SW480 (cell line): ENCODE measurements at regions not wholly inside any gene's neighbourhood (a gene's known extent, or its start where the extent isn't known, plus 50 kb on each side); places are given as distances from the start of the nearest gene placed in this dataset.
"Not testable (repeated sequence)": the region's sequence is repeated elsewhere in the genome, so short reads cannot be mapped to it uniquely, and the experiment has no call there.

Source experiments
- DNase-seq: peaks from one replicate; pipeline ENCODE4 v3.0.0-alpha.2; 2016; ENCODE audit warnings: low spot score

DNA sequence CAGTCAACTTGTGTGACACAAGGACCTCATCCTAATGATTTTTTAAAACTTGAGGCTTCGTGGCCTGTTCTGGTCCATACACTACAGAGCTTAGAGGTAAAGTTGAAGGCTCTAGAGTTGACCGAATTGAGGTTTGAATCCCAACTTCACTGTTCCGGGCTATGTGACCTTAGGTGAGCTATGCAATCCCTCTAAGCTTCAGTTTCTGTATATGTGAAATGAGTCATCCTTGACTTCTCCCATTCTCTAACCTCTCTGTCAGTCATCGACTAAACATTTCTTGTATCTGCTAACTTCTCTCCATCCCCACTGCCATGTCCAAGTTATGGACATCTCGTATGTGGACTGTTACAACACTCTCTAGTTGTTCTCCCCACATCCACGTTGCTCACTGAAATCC is 178.2 kb upstream of the TMEM45B start:
- peak; percentile 54 for DNase-seq

DNA sequence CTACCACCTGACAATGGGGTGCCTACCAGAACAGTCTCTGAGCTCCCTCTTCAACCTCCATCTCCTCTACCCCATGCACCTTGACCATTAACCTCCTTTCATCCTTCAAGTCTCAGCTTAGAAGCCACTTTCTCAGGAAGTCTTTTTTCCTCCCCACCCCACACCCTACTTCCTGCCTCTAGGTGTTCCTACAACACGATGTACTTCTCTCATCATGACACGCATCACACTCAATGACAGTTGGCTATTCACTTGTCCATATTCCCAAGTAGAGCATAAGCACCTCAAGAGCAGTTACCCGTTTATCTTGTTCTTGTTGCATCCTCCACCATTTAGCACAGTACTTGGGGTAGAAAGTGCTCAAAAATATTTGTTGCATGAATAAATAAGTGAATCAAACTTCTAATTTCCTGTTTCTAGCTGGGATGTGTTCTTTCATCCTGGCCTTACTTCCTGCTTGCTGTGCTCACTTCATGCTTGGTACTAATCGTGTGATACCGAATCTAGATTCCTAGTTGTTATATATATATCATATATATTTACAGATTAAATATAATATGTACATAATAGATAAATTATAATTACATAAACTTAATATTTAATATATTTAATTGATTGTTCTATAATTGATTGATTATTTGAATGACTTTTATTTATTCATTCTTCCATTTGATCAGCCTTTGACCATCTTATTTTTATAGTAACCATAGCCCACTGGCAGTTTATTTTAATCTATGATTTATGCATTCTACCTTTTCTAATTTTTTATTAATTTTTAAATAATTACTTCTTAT is 177.5 kb upstream of the TMEM45B start:
- DNase-seq: no peak

DNA sequence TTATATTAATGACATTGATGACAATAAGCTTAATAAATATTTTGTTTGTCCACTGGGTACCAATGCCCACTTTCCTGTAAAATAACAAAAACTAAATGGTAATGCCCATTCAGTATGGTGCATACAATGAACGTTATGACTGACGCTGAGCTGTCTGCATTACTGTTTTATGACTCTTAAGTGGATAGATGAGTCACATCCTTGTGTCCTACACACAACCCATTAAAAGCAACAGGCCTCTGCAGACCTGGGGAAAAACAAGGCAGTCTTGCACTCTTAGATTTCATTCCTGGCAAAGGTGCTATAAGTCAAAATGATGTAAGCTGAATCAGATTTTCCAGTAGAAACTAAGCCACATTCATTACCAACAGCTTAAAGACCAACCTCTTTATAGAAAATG is 176.3 kb upstream of the TMEM45B start:
- DNase-seq: peak; percentile 91

DNA sequence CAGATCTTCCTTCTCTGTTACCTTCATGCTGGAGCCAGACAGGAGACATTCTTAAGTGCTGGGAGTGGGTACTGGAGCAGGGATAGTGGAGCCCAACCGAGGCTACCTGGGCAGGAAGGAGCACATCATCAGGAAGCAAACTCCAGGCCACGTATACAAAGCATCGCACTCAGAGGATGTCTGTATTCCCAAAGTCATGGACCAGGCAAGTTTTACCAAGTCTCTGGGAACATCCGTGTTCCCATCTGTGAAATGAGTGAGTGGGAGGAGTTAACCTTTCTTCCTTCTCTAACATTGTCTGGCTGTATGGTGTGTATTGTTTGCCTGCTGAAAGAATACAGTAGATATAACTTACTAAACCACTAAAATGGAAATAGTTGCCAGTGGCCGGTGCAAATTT is 175.0 kb upstream of the TMEM45B start:
- DNase-seq: no peak

DNA sequence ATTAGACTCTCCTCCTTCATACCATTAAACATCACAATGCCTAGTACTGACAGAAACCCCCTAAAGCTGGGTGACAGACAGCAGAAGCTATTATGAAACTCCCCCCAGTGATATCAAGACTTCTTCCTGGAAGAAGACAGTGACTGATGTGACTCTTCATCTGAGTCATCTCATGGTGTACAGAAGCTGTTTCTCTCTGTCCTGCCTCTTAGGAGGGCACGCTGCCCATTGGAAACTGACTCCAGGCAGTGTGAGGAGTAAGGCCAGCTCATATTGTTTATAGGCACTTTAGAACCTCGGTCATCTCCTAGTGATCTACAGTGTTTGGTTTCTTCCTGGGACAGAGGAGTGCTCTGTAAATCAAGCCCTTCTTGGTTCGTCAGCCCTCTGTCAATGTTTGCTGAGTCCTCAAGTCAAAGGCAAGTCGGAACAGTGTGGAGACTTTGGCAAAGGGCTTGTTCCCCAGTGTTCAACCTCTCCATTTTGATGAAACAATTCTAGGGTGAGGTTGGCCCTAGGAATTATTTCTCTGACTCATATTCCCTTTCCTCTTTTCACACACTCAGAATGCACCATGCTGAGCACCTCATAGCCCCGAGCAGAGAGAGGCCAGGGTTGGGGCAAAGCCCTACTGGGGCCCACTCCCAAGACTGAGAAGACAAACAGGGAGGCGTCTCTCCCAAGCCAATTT is 172.5 kb upstream of the TMEM45B start:
- no peak for DNase-seq

DNA sequence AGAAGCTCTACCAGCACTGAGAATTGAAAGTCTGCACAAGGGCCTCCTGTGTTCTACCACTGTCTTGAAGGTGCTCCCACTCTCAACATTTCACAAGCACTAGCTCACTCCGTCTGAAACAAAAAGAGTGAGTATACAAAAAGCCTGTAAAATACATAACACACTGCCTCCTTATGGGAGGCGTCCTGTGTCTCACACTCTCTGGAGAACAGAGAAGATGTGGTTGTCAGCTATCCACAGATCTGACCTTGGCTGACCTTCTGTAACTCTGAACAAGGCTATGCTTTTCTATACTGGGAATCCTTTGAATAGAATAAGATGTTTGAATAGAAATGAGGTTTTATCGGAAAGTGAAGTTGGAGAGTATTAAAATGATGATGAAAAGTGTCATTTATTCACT is 171.3 kb upstream of the TMEM45B start:
- DNase-seq: no peak

DNA sequence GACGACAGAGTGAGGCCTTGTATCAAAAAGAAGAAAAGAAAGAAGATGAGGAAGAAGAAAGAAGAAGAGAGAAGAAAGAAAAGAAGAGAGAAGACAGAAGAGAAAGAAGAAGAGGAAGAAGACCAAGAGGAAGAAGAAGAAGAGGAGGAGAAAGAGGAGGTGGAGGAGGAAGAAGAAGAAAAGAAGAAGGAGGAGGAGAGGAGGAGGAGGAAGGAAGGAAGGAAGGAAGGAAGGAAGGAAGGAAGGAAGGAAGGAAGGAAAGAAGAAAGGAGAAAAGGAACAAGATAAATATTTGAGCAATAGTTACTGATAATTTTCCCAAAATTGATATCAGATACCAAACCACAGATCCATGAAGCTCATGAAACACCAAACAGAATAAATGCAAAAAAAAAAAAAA is 169.7 kb upstream of the TMEM45B start:
- DNase-seq: no peak

DNA sequence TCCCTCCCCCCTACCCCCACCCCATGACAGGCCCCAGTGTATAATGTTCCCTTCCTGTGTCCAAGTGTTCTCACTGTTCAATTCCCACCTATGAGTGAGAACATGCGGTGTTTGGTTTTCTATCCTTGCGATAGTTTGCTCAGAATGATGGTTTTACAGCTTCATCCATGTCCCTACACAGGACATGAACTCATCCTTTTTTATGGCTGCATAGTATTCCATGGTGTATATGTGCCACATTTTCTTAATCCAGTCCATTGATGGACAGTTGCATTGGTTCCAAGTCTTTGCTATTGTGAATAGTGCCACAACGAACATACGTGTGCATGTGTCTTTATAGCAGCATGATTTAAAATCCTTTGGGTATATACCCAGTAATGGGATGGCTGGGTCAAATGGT is 165.6 kb upstream of the TMEM45B start:
- not testable (repeated sequence) for DNase-seq

DNA sequence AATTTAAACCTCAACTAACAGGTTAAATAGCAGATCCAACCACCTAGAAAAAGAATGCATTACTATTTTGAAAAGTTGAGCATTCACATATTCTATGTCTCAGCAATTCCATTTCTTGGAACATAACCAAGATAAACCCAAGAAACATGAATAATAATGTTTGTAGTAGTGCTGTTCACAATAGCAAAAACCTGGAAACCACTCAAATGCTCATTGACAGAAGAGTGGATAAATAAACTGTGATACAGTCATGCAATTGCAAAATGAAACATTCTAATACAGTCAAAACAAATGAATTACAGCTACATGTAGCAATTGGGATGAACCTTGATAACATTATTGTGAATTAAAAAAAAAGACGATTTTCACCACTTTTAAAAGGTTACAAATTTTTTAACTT is 162.8 kb upstream of the TMEM45B start:
- DNase-seq: no peak

DNA sequence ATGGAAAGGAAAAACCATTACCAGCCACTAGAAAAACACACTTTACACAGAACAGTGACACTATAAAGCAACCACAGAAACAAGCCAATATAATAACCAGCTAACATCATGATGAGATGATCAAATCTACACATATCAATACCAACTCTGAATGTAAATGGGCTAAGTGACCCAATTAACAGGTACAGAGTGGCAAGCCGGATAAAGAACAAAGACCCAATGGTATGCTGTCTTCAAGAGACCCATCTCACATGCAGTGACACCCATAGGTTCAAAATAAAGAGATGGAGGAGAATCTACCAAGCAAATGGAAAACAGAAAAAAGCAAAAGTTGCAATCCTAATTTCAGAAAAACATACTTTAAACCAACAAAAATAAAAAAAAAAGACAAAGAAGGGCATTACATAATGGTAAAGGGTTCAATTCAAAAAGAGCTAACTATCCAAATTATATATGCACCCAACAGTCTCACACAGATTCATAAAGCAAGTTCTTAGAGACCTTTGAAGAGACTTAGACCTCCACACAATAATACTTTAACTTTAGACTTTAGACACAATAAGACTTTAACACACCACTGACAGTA is 160.3 kb upstream of the TMEM45B start:
- no peak for DNase-seq

DNA sequence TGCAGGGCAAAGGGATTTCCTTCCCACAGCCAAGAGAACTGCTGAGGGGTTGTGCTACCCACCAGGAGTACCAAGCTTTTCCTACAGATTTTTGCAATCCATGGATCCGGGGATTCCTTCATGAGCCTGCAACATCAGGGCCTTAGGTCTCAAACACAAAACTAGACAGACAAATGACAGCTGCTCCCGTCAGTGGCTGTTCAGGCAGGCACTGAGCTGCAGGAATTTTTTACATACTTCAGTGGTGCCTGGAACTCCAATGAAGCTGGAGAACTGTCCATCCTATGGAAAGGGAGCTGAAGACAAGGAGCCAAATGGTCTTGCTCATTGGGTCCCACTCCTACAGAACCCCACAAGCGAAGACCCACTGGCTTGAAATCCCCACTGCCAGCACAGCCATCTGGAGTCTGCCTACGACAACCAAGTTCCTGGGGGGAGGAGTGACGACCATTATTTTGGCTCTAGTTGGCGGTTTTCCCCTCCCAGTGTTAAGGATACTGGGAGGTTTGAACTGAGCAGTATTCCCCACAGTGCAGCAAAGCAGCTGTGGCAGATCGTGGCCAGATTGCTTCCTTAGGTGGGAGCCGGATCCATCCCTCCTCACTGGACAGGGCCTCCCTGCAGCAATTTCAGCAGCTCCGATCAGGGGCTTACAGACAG is 157.7 kb upstream of the TMEM45B start:
- no peak for DNase-seq

DNA sequence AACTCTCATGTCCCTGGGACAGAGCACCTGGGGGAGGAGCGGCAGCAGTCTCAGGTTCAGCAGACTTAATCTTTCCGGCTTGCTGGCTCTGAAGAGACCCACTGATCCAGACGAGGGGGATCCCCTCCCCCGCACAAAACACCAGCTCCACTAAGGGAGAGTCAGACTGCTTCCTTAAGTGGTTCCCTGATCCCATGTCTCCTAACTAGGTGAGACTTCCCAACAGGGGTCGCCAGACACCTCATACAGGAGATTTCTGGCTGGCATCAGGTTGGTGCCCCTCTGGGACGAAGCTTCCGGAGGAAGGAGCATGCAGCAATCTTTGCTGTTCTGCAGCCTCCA is 157.2 kb upstream of the TMEM45B start:
- DNase-seq: no peak

DNA sequence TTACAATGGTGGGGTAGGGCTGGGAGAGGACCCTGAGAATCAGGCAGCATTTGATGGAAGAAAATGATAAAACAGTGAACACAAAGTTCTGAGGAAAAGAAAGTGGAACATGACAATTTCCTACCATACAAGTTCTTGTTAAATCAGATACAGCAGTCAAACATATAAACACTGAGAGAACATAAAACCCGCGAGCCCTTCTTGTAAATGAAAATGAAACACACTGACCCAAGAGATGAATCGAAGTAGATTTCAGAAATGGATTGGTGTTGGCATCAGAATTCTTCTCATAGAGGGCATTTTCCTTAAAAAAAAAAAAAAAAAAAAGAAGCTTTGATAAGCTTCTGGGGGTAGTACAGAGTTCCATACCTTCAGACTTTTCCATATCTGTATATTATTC is 134.7 kb upstream of the TMEM45B start:
- no peak for DNase-seq

DNA sequence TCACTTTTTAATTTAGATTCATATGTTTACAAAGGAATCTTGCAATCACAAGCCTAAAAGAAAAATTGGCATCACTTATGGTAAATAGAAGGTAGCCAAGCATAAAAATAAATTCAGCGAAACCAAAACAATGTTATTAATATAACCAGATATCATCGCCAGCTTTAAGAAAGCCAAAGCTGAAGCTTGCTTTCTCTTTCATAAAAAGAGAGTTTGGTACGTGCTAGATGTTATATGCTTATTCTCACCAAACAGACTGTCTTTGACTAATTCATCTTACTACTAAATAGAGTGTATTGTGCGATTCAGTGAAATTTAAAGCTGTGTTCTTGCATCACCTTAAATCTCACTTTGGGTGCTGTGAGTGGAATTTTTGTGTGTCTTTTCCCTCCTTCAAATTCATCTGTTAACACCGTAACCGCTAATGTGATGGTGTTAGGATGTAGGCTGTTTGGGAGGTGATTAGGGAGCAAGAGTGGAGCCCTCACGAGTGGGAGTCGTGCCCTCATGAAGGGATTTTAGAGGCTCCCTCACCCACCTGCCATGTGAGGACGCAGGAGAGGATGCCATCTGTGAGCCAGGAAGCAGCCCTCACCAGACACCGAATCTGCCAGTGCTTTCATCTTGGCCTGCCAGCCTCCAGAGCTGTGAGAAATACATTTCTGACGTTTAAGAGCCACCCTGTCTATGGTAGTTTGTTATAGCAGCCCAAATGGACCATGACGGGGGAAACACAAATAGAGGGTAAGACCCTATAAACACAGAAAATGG is 134.1 kb upstream of the TMEM45B start:
- DNase-seq: no peak

DNA sequence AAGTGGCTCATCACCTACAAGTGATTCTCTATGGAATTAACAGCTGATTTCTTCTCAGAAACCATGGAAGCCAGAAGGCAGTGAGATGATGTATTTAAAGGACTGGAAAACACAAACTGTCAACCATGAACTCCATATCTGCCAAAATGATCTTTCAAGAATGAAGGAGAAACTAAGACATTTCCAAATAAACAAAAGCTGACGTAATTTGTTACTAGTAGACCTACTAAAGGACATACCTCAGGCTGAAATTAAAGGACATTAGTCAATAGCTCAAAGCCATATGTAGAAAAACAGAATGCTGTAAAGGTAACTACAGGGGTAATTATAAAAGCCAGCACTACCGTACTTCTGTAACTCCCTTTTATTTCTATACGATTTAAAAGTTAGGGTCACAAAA is 129.4 kb upstream of the TMEM45B start:
- no peak for DNase-seq

DNA sequence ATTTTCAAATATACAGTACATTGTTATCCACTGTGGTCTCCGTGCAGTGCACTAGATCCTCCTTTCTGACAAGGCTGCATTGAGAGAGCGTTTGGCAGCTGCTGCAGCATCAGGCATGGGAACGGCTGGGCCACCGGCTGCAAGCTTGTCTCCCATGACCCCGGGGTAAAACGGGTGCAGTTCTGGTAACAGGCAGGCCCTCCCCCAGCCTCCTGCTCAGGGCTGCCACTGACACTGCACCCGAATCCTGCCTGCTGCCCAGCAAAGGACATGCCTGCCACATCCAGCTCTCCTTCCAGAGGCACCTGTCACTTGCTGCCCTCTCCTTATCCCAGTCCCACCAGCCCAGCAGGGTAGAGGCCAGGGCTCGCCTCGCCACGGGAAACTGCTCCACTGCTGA is 124.5 kb upstream of the TMEM45B start:
- DNase-seq: no peak

DNA sequence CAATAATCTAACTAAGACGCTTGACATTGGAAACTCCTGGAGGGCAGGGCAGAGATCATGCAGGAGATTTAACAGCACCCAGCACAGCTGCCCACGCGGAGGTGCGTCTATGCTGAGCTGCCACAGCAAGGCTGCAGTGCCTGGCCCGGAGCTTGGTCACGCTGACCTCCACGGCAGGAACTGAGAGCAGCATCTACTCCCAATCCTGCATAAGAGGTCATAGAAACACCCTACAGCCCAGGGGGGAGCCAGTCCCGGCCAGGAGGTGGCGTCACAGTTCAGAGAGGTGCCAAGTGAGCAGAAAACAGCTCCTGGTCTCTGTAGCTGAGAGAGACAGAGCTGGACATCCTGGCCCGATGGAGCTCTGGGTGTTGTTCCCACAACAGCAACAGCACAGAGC is 121.1 kb upstream of the TMEM45B start:
- DNase-seq: peak; percentile 20

DNA sequence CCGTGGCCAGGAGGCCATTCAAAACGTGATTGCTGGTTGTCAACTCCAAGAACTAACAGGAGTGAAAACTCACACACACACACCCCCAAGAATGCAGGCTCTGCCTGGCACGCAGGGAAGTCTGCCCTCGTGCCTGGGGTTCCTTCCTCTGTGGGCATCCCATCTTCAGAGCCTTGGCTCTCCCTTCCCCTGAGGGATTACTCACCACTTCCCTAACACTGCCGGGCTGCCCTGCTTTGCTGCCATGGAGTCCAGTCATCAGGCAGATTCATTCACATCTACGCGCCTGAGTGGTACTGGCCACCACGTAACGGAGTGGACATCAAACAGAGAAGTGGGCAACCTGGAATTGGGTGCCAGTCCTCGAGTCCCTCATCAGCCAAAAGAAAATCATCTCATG is 120.7 kb upstream of the TMEM45B start:
- DNase-seq: no peak

DNA sequence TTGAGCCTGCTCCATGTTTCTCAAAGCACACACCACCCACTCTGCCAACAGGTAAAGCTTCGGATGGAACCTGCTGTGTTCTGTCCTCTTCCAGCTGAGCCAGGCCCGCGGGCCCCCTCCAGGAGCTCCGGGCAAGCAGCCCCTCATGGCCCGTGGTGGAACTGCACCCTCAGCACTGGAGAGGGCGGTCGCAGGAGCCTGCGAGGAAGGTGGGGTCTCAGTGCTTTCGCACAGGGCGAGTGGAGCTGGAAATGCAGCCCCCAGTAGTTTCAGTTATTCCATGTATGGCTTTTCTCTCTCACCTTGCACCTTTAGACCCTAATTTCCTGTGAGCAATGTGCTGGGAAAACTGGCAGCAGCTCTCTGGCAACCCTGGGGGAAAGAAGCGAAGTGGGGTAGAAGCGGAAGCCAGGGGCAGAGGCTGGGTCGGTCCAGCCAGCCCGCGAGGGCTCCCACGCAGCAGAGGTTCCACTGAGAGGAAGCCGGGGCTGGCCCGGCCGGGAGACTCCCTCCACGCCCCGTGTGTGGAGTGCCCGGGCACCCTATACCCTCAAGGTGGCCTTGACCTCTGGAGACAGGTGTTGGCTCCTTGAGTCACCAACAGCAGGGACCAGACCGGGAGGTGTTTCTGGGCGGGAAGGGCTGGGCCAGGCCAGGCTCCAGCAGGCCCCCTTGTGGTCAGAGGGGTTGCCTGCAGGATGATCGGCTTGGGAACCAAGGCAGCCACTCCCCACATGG is 119.9 kb upstream of the TMEM45B start:
- DNase-seq: peak; percentile 46

DNA sequence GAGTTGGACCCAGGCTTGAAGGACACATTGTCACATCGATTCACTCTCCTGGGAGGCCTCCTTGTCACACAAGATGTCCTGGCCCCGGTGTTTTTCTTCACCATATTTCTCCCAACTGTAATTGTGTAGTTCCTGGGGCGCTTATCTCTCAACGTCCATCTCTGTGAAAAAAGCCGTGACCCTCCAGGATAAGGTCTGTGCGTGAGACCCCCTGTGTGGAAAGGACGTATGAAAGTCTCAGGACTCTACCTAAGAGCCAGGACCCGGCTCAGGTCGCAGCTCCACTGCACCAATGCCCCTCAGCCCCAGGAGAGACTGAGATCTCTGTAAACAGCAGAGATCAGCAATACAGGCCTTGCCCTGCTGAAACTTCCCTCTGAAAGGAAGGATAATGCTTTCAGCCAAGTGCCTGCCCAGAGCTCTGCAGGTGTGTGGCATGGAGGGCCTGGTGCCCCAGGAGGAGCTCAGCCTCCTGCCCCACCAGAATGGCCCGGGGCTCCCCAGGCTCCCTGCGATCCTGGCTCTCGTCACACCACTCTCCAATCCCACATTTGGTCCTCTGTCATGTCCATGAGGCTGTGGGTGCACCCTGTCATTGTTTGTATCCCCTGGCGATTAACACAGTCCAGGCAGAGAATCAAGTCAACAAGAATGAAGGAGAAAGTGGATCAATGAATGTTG is 119.2 kb upstream of the TMEM45B start:
- DNase-seq: no peak

DNA sequence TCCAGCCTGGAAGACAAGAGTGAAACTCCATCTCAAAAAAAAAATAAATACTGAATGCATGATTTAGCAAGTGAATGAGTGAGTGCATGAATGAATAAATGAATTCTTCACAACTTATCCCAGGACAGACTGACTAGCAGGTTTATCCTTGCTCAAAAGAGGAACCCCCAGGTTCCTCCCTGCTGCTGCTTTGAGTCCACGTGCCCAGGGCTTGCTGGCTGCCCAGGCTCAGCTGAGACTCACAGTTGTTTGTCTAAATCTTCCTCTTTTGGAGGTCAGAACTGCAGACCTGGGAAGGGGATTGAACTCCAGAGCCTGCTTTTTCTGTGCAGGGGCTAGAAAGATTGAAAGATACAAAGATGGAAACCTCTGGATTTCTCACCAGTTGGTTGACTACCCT is 117.4 kb upstream of the TMEM45B start:
- DNase-seq: no peak
